DMS 273 (cell line): ENCODE measurements at regions not wholly inside any gene's neighbourhood (a gene's known extent, or its start where the extent isn't known, plus 50 kb on each side); places are given as distances from the start of the nearest gene placed in this dataset.

ENCODE experiments used
- DNase-seq: peaks from one replicate; lab custom pipeline; 2025; ENCODE audit not compliant: unreplicated experiment; lab: John Stamatoyannopoulos, UW

DNA sequence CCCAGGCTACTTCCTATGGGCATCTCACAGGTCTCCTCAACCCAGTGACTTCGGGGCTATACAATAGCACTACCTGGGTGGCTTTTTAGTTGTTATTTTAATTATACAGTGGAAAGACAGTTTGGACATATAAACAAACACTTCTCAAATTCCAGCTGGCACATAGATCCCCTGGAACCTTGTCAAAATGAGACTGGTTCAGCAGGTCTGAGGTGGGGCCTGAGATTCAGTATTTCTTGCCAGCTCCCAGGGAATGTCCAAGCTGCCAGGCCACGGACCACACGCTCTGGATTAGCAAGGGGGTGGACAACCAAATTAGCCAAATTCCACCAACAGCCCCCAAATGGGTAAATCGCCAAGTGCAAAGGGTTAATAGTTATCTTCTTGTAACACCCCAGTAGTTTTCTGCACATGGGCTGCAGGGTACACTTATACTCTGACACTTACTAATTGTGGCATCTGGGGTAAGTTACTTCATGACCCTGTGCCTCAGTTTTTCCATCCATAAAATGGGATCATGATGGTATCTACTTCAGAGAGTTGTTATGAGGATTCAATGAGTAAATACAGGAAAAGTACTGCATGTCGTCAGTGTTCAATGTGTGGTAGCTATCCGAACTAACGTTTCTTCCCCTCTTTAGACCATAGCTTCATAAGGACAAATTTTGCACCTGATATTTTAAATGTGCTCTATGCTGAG is 789.4 kb upstream of the TBX3 start:
- no peak for DNase-seq

DNA sequence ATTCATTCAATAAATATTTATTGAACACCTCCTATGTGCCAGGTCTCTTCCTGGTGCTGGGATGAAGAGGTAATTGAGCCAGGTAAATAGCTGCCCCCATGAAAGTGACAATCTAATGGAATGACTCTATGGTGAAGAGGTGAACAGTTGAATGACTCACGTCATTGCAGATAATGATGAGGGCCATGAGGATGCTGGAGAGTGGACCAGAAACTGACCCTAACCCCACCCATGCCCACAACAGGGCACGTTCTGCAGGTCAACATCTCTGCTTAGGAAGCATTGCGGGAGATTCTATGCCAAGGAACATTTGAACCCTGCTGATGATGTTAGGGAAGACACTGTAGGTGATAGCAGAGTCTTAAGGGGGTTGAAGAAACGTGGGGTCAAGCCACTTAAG is 788.9 kb upstream of the TBX3 start:
- DNase-seq: no peak

DNA sequence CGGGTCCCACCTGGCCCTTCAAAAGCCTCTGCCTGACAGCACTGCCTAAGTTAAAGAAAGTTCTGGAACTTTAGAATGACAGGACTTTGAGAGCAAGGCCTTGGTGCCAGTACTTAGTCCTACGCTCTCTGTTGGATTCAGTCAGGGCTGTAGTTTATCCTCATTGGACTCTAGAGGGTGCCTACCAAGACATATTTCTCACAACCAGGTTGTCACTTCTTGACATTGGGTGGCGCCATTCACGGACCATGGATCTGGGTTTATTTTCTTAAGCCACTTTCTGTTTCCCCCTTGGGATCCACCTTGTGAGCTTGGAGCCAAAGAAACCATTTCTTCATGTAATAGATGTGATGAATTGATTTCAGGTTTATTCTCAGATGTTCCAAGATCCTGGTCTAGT is 787.0 kb upstream of the TBX3 start:
- no peak for DNase-seq

DNA sequence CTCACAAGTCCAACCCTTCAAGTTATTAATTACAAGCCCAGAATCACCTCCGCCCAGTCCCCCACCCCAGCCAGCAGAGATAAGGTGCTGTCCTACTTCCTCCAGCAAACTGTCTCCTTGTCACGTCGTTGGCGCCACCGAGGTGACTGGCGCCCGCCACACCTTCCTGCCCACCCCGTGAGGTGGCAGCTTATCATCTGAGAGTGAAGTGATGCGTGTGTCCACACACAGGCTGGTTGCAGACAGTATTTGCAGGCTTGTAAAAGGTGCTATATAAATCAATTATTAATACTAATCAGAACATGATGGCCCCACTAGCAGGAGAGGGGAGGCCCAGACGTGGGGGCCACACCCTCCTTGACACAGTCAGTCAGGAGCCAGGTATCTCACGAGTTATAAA is 786.6 kb upstream of the TBX3 start:
- DNase-seq: no peak

- no peak for DNase-seq
Measured at GRCh38 chr12:115468087-115468510, 784.1 kb upstream of the TBX3 start.

GRCh38 chr12:115467531-115467930 is 783.6 kb upstream of the TBX3 start:
- no peak for DNase-seq

- no peak for DNase-seq
Measured at GRCh38 chr12:115466076-115466475, 782.1 kb upstream of the TBX3 start.

DNA sequence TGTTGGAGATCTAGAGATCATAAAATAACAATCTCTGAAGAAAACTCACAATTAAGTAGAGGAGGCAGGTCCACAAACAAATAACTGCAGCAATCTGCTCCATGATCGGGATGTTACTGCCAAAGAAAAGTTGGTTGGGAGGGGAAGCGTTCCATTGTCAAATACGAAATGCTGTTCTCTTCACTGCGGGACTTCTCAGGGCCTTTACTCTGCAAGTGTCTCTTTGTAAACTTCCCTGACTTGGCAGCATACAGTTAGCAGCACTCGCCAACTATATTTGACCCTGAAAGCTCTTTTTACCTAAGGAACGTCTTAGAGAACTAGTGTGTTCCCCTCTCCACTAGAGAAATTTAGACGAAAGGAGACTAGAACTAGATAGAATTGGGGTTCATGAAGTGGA is 780.7 kb upstream of the TBX3 start:
- DNase-seq: no peak

DNA sequence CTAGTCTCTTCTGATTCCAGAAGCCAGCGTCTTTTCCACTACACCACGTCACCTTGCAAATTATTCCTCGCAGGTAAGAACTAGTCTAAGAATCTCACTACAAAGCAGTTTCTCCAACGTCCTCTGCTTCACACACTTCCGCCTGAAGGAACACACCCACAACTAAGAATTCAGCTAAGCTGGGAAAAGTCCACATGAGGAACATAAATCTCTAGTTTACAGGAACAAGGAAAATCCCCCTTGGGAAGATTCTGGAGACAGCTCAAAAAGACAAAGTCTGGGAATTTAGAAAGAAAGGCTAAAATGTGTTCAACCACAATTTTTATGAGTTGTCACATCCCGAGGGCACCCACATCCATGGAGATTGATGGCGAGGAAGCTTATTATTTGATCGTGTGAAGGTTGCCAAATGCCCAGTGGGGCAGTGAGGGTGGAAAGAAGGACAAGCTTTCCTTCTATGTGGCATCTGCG is 780.2 kb upstream of the TBX3 start:
- DNase-seq: no peak

- no peak for DNase-seq
Measured at GRCh38 chr12:115461401-115461800, 777.4 kb upstream of the TBX3 start.

DNA sequence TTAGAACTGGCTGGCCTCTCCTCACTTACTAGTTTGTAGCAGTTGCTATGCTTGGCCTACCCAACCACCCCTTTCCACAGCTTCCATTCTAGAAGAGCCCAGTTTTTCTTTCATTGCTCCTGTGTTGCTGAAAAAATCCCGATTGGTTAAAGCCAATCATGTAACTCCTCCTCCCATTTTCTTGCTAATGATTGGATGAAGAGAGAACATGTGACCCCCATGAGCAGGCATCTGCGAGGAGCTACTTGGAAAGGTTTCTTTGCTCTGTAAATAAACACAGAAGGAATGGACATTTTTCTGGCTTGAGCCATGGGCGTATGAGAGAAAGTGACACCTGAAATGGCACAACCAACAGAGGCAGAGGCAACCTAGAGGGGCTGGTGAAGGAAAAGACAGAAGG is 773.8 kb upstream of the TBX3 start:
- no peak for DNase-seq

DNA sequence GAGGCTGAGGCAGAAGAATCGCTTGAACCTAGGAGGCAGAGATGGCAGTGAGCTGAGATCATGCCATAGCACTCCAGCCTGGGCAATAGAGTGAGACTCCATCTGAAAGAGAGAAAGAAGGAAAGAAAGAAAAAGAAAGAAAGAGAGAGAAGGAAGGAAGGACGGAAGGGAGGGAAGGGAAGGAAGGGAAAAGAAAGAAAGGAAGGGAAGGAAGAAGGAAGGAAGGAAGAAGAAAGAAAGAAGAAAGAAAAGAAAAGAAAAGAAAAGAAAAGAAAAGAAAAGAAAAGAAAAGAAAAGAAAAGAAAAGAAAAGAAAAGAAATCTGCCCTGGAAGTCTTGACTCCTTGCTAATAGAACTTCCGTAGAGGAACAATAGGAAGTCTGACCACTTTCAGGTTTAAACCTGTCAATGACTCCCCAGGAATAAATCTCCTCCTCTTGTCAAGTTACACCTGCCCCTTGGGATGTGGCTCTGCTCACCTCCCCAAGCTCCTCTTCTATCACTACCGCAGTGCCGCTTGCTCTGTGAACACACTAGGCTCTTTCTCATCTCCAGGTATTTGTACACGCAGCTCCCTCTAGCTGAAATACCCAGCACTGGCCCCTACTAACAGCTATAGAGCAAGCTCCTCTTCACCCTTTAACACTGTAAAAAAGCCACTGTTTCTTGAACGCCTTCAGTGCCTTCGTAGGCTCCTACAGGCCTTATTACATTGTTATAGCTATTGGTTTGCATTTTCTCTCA is 773.1 kb upstream of the TBX3 start:
- DNase-seq: peak; percentile 1

DNA sequence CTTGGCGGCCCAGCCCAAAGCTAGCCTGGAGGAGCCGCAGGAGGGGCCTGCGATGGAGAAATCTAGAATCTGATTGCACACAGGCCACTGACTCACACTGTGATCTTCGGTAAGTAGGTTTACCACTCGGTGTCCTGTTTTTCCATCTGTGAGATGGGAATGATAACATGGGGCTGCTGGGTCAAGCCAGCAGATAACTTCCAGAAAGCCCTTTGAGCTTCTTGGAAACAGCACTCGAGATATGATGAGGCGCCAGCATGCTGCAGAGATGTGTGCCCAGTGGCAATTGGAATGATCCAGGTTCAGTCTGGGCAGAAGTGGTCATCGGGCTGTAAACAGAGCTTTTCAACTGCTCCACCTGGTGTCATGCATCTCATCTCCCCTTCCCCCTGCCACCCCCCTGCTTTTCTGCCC is 771.3 kb upstream of the TBX3 start:
- DNase-seq: no peak

- no peak for DNase-seq
Measured at GRCh38 chr12:115452751-115453281, 768.8 kb upstream of the TBX3 start.

- peak; percentile 62 for DNase-seq
Measured at GRCh38 chr12:115451780-115452736, 768.1 kb upstream of the TBX3 start.

- no peak for DNase-seq
Measured at GRCh38 chr12:115451151-115451779, 767.3 kb upstream of the TBX3 start.

DNA sequence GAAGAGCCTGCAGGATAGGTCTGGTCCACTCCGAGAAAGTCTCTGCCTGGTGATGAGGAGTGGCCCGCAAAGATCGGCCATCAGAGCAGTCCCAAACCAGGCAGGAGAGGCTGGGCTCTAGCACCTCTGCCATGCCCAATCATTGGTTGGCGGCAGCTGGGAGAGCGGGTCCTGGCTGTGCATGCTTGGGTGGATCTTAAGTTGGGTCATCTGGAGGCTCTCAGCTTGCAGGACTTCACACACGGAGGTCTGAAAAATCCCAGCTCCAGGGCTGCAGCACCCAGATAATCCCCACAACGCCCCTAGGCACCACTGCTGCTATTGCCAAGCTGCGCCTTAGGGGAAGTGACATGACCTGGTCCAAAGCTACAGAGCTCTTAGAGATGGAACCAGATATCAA is 766.7 kb upstream of the TBX3 start:
- no peak for DNase-seq

DNA sequence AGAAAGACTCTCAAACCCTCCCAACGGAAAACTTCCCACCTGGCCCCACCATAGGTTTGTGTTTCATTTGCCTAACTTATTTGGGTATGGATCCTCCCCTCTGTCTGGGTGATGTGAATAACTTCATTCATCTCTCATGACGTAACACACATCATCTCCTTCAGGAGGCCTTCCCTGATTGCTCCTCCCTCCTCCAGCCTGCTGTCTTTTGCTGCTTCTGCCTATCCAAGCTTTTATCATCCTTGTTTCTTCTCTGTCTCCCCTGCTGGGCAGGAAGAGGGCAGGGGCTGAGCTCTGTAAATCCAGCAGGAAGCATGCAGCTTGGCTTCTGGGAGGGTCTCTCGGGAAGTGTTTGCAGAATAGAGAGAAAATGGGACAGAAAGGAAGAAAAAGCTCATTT is 766.0 kb upstream of the TBX3 start:
- no peak for DNase-seq

DNA sequence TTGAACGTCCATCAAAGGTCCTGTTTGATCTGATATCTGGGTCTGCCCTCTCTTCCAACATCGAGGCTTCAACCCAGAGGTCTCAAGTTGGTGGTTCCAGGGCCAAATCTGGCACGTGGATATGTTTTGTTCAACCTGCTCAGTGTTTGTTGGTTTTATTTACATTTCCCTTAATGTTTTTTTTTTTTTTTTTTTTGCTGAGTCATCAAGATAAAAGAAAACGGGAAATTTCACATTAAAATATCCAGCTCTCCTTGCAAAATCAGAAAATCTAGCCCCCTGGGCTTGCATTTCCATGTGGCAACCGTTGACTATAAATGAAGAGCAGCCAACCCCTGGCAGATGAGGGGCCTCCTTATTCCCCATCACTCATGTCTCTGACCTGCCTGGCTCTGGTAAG is 765.6 kb upstream of the TBX3 start:
- DNase-seq: no peak

GRCh38 chr12:115444346-115444745 is 760.4 kb upstream of the TBX3 start:
- no peak for DNase-seq
